ENCODE measurements at regions not wholly inside any gene's neighbourhood (a gene's known extent, or its start where the extent isn't known, plus 50 kb on each side); places are given as distances from the start of the nearest gene placed in this dataset.

DNA sequence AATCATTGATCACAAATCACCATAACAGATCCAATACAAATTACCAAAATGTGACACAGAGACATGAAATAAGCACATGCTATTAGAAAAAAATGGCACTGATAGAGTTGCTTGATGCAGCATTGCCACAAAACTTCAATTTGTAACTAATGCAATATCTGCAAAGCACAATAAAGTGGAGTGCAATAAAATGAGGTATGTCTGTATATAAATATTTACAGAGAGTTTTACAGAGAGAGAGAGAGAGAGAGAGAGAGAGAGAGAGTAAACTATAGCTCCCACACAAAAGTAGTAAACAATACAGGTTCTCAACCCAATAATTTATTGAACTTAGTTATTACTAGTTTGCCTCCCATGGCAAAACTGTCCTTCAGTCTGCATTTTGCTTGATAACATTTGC, 1807.0 kb downstream of the SUCLG1 start:
- TF ChIP-seq CTCF (IDR thresholded peaks at IDR 0.05), result no peak
- TF ChIP-seq ZFX (IDR thresholded peaks at IDR 0.05; ENCODE audit: borderline replicate concordance), result no peak

Measured in 22Rv1 (cell line).